GM19468 (cell line): ENCODE measurements at regions not wholly inside any gene's neighbourhood (a gene's known extent, or its start where the extent isn't known, plus 50 kb on each side); places are given as distances from the start of the nearest gene placed in this dataset.
"Not testable (repeated sequence)": the region's sequence is repeated elsewhere in the genome, so short reads cannot be mapped to it uniquely, and the experiment has no call there.

Experiments used
- ATAC-seq: cut with Tn5 transposase; IDR thresholded peaks from one replicate; pipeline ENCODE4 v1.9.1; 2021; ENCODE audit warnings: mild to moderate bottlenecking, moderate library complexity, moderate number of reproducible peaks; ENCODE audit not compliant: unreplicated experiment; ENCODE audit errors: extremely low read depth

DNA sequence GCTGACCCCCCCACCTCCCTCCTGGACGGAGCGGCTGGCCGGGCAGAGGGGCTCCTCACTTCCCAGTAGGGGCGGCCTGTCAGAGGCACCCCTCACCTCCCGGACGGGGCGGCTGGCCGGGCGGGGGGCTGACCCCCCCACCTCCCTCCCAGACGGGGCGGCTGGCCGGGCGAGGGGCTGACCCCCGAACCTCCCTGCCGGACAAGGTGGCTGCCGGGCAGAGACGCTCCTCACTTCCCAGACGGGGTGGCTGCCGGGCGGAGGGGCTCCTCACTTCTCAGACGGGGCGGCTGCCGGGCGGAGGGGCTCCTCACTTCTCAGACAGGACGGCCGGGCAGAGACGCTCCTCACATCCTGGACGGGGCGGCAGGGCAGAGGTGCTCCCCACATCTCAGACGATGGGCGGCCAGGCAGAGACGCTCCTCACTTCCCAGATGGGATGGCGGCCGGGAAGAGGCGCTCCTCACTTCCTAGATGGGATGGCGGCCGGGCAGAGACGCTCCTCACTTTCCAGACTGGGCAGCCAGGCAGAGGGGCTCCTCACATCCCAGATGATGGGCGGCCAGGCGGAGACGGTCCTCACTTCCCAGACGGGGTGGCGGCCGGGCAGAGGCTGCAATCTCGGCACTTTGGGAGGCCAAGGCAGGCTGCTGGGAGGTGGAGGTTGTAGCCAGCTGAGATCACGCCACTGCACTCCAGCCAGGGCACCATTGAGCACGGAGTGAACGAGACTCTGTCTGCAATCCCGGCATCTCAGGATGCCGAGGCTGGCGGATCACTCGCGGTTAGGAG lies 66.2 kb upstream of the PAPPA2 start:
- not testable (repeated sequence) for ATAC-seq

DNA sequence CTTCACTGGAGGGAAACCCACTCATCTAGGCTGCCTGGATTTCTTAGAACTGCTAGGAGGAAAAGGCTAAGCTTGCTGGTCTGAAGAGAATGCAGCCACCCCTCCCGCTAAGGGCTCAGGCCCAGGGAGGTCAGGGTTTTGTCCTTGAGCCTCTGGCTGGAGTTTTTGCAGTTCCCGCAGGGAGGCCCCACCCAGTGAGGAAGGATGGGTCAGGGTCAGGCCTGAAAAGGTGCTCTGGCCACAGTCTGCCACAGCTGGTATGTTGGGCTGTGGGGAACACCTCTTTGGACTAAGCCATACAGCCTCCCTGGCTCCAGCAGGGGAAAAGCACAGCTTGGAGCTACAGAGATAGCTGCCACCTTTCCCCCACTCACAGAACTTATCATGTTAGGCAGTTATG lies 71.4 kb upstream of the PAPPA2 start:
- ATAC-seq = no peak

DNA sequence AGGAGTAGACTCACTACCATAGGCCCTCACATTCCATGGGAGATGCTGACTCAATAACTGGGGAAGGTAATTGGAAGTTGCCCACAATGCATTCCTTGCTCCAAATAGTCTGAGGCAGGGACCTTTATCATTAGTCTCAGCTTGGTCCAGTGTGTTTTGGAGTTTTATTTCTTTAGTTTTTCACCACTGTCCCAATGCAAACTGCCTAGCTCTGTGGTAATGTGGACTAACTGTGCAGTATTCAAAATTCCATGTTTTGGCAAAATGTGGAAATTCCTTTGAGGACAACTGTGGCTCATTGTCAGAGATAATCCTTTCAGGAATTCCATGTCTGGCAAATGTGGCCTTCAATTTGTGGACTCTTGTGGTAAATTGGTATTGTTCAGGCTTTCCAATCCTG lies 78.1 kb upstream of the PAPPA2 start:
- ATAC-seq = no peak

DNA sequence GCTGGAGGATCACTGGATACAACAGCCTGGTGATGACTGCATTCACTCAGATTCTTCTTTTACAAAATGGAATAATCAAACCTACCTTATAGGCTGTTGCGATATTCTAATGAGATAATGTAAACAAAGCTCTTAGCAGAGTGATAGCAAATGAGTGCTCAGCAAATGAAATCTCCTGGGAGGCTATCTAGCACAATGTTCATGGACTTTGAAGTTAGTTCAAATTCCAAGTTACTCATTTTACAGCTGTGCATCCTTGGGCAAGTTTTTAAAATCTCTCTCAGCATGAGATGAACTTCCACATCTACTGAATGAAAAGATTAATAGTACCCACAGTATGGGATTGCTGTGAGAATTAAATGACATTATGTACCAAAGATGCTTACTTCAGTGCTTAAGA lies 80.8 kb upstream of the PAPPA2 start:
- ATAC-seq = no peak

DNA sequence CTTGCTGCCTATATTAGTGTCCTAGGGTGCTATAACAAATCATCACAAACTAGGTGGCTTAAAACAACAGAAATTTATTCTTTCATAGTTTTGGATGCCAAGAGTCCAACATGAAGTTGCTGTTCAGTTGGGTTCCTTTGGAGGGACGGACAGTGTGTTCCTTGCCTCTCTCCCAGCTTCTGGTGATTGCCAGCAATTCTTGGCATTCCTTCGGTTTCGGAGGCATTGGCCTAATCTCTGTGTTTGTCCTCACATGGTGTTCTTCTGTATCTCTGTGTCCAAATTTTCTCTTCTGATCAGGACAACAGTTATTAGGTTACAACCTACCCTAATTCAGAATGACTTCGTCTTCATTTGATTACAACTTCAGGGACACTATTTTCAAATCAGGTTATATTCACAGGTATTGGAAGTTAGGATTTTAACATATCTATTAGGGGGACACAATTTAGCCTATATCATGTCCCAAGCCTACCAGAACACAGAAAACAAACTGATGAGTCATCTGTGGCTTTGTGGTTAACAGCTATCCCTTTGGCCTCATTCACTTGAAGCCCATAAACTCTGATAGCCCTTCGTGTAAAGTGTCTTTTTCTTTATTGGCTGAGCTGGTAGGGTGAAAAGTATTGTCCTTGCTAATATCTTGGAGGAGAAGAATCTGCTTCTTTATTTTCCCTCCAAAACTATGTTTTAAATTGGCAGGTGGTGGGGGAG lies 83.2 kb upstream of the PAPPA2 start:
- no peak for ATAC-seq

DNA sequence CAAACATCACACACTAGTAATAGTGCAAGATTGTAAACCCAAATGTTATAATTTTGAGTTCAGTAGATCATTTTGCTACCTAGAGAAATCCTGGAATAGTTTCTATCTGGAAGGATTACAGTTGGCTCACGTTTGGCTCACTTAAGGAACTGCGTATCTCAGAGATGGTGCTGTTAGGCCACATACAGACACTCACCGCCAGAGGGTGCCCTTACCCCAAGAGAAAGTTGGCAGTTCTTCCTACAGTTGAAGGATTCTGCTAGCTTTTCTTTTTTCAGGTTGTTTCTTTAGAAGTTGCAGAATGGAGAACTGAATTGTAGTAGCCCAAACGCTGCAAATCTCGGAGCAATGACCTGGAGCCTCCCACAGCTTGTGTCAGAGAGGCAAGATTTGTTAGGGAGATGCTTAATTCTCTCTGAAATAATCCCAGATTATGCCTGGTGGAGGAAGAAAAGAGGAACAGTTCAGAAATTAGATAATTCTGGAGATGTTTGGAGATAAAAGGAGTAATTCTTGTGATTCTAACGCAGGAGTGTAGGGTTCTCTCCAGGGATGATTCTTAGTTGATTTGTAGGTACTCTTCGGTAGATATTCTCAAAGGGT lies 87.9 kb upstream of the PAPPA2 start:
- peak; percentile 51 for ATAC-seq

DNA sequence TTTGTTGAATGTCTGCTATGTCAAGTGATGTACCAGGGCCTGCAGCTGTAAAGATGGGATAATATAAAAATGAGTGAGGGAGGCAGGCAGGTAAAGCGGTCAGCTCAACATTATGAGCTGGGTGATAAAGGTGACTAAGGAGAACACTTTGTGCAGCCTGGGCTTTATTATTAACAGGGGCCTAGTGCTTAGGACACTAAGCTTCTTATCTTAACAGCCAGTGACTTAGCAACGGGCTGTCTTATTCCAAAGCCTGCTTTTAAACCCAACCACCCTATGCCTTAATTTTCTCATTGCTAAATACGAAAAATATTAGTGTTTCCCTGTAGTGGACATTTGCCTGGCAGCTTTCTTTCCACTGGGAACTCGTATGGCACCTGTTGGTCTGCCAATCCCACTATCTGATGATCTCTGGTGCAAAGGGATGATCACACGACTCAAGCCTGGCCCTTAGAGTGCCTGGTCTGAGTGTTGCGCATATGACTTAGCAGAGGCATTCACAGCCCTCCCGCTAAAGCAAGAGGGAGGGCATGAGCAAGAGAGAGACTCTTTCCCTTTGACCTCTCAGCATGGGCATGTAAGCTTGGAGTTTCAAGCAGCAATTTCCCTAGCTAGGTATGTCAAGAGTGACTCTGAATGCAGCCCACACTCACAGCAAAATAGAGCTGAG lies 98.6 kb upstream of the PAPPA2 start:
- no peak for ATAC-seq

DNA sequence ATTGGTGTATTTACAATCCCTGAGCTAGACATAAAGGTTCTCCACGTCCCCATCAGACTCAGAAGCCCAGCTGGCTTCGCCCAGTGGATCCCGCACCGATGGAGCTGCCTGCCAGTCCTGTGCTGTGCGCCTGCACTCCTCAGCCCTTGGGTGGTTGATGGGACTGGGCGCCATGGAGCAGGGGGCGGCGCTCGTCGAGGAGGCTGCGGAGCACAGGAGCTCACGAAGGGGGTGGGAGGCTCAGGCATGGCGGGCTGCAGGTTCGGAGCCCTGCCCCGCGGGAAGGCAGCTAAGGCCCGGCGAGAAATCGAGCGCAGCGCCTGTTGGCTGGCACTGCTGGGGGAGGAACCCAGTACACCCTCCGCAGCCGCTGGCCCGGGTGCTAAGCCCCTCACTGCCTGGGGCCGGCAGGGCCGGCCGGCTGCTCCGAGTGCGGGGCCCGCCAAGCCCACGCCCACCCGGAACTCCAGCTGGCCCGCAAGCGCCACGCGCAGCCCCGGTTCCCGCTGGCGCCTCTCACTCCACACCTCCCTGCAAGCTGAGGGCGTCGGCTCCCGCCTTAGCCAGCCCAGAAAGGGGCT lies 113.8 kb upstream of the PAPPA2 start:
- ATAC-seq = not testable (repeated sequence)

DNA sequence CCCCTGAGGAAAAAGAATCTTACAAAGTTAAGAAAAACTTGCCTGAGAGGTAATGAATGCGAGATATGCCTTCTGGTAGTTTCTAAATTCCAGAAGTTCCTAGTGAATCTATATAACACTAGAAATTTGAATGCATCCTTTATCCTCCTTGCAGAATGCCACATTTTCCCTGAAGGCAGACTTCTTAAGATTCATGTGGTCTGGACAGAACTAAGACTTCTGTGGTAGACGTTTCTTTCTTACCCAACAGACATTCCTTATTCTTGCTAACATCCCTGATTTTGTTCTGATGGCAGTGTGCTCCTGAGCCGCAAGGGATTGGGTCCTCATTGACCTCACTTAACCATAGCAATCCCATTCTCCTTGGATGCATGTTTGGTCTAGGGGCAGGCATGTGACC lies 121.3 kb upstream of the PAPPA2 start:
- ATAC-seq = no peak

DNA sequence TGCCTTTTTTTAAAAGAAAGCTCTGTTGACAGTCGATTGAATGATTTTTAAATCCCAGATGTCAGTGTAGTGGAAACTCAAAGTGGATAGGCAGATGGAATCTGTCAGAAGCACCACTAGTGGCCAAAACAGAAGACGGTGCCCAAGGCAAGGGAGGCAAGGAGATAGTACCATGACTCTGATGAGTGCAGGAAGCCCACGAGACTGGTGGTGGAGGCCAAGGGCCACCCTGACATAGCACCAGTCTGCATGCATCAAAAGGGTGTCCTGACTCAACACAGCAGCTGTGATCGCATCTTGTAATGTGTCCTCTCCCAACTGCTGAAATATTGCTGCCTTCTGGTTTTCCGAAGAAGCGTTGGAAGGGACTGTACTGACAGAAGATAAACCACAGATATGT lies 124.1 kb upstream of the PAPPA2 start:
- no peak for ATAC-seq

DNA sequence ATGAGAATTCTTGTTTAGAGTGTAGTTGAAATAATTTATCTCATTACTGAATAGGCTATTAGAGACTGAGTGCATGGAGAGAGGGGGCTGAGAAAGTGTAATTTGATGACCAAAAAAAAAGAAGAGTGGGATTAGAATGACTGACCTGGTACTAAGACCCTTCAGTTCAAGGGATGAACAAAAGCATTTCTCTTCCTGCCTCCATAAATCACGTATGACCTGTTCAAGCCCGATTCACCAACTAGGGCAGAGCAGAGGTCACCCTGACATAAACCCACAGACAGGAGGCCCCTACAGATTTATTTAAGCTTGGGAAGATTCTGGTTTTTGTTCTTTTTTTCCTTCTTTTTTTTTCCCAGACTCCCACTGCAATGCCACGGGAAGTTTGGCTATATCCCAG lies 123.7 kb upstream of the COP1 start:
- ATAC-seq = no peak

DNA sequence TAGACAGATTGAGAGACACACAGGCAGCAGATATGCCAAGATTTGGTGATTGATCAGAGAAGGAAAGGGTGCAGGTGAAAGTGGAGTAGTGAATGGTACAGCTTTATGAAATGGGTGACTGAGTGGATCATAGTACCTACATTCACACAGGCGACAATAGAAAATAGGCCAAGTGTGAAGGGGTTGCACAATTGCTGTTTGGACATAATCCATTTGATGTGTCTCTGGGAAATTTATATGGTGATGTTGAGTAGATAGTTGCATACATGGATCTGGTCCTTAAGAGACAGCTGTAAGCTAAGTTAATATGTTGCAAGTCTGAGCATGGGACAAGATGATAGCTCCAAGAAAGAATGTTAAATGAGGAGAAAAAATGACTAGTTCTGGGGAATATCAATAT lies 118.6 kb upstream of the COP1 start:
- no peak for ATAC-seq

DNA sequence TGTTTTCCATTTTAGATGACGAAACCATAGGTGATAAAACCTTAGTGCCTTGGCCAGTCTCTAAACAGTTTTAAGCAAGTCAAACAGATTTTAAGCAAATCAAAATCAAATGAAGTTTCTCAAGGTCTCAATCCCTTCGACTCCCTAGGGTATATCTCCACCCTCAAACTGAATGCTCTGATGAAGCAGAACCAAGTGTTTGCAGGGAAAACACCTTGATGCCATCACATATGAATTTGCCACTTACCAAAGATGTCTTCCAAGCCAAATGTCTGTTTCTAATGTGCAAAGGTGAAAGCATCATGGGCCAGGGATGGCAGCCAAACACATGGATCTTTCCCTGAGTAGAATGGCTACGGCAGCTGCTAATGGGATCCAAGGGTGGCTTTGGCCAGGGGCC lies 116.4 kb upstream of the COP1 start:
- ATAC-seq = no peak

DNA sequence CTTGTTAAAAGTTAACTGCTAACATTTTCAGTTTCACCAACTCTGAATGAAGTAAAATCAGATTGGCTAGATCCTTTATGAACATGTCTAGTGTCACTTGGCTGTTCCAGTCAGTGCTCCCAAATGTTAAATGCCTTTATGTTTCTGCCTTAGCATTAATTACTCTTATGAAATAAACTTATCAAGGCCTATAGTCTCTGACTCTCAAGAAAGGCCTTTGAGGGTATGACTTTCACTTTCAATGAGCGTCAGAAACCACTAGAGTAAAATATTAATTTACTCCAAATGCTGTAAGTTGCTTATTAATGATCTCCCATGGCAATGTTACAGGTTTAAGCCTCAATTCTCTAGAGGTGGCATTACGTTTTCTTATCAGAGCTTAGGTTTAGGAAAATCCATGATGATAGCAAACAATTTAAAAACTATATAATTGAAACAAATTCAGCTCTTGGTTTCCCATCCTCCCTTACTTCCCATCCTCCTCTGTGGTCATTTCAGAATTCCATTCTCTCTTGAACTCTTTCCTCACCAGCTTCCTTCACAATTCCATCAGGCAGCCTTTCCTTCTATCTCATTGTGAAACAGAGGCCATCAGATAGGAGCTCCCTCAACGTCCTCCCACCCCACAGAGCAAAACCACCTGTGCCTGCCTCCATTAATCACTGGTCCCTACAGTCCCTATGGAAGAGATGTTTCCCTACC lies 108.6 kb upstream of the COP1 start:
- ATAC-seq = no peak

DNA sequence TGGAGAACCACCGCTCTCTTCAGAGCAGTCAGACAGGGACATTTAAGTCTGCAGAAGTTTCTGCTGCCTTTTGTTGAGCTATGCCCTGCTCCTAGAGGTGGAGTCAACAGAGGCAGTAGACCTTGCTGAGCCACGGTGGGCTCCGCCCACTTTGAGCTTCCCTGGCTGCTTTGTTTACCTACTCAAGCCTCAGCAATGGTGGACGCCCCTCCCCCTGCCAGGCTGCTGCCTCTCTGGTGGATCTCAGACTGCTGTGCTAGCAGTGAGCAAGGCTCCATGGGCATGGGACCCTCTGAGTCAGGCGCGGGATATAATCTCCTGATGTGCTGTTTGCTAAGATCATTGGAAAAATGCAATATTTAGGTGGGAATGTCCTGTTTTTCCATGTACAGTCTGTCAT lies 89.5 kb upstream of the COP1 start:
- ATAC-seq = not testable (repeated sequence)

DNA sequence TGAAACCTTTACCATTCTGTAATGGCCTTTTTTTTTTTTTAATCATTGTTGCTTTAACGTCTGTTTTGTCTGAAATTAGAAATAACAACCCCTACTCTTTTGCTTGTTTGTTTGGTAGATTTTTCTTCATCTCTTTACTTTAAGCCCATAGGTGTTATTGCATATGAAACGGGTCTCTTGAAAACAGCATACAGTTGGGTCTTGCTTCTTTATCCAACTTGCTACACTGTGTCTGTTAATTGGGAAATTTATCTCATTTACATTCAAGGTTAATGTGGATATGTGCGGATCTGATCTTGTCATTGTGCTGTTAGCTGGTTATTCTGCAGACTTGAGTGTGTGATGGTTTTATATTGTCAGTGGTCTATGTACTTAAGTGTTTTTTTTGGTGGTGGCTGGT lies 78.9 kb upstream of the COP1 start:
- no peak for ATAC-seq

DNA sequence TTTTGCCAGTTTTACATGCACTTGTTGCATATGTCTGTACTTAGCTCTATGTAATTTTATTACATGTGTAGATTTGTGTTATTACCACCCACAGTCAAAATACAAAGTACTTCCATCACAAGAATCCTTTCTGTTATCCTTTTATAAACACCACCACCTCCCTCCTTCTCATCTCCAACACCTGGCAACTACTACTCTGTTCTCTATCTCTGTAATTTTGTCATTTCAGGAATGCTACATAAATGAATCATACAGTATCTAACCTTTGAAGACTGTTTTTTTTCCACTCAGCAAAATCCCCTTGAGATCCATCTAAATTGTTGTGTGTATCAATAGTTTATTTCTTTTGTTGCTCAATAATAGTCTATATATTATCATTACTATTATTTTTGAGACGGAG lies 64.5 kb upstream of the COP1 start:
- ATAC-seq = no peak
